Fibroblast of pulmonary artery (primary cell): ENCODE measurements at regions not wholly inside any gene's neighbourhood (a gene's known extent, or its start where the extent isn't known, plus 50 kb on each side); places are given as distances from the start of the nearest gene placed in this dataset.

Source experiments
- DNase-seq: peaks from one replicate; pipeline ENCODE4 v3.0.0-alpha.2; 2010; ENCODE audit warnings: low read depth
- H3K4me3 ChIP-seq: replicated peaks from 2 replicates; pipeline ENCODE4 v1.5.1; 2011; ENCODE audit warnings: low read depth, mild to moderate bottlenecking, control low read depth, low read length, moderate library complexity
- CTCF ChIP-seq: IDR thresholded peaks from 2 replicates; pipeline ENCODE4 v1.5.1; 2011; ENCODE audit warnings: mild to moderate bottlenecking, control low read depth, low read length, inconsistent platforms; ENCODE audit errors: missing control alignments

DNA sequence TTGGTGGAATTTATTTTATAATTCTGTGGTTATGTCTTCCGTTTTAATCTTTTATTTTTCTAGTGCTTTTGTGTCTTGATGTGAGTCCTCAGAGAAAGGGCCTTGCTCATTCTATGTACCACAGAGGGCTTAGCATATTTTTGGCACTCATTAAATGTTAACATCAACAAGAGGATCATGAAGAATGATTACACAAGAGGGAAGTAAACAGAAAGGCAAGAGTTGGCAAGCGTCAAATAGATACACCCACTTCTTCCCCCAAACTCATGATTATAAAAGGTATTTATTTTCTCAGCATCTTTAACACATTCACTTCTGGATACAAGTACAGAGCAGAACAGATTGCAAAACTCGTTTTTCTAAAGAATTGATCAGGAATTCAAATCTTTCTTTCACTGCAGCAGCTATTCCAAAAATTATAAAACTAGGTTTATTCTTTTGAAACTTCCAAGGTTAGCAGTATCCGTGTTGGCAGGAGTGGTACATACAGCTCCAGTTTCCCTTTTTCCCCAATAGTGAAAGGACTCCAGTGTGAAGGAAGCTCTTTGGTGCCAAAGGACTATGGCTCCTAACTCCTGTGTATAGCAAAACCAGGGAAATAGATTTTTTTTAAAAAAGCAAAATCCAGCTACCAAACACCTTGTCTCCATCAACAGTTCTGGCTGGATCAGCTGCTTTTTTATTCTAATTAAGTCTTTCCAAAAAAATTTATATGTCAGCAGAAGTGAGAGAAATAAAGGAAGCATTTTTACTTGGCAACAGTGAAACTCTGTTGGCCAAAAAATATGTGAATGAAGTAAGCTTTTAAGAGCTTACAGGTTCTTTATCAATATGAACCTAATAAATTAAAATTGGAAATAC, 221.9 kb downstream of the ADGRG6 start:
- no peak overlapping the region for H3K4me3 ChIP-seq
- peak; percentile 31 for DNase-seq
- no peak for TF ChIP-seq CTCF

DNA sequence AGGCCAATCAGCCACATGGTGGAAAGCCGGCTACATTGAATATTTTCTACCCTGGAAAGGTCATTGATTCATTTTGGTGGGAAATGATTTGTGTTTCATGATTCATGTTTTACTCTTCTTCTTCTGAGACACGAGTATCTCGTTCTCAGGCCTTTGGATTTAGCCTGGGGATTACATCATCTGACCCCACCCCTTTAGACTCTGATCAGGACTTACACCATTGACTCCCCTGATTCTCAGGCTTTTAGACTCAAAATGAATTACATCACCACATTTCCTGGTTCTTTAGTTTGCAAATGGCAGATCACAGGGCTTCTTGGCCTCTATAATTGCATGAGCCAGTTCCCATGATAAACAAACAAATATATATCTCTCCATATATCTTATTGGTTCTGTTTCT, 228.8 kb downstream of the ADGRG6 start:
- no peak for DNase-seq
- no peak overlapping the region for H3K4me3 ChIP-seq
- TF ChIP-seq CTCF = no peak

GRCh38 chr6:142531727-142532126, 229.9 kb downstream of the ADGRG6 start:
- no peak for DNase-seq
- TF ChIP-seq CTCF = no peak
- no peak overlapping the region for H3K4me3 ChIP-seq

GRCh38 chr6:142534076-142534475, 232.3 kb downstream of the ADGRG6 start:
- DNase-seq = no peak
- TF ChIP-seq CTCF = no peak
- no peak overlapping the region for H3K4me3 ChIP-seq

- DNase-seq = no peak
- H3K4me3 ChIP-seq = no peak overlapping the region
- TF ChIP-seq CTCF = no peak
Observed at GRCh38 chr6:142534484-142534883, 232.7 kb downstream of the ADGRG6 start.

DNA sequence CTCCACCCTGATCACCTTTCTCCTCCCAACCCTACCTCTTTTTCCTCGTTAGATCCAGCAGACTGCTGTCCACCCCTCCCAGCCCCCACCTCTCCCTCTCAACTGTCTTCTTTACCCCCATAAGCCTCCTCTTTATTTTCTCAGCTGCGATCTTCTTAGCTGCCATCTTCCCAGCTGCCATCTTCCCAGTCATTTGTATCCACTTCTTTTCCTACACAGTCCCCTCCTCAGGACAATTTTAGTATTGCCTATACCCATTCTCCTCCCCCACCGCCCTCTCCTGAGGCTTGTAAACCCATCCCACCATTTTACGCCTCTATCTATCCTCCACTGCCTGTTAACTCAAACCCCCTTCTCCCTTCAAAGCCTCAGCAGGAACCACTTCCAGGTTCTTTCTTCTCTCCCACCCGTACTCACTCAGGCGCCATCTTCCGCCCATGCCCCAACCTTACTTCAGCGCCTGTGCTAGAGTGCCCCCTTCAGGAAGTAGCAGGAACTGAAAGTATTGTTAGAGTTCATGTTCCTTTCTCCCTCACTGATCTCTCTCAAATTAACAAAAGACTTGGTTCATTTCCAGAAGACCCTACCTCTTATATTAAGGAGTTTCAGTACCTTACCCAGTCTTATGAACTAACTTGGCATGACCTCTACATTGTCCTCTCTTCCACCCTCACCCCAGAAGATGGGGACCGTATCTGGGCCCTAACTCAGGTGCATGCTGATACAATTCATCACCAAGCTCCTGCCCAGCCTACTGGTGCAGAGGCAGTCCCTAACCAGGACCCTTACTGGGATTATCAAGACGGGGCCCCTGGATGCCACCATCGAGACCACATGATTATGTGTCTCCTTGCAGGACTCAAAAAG, 236.0 kb downstream of the ADGRG6 start:
- peak; percentile 36 for DNase-seq
- H3K4me3 ChIP-seq = no peak overlapping the region
- TF ChIP-seq CTCF = peak; percentile 48
